HepG2 (cell line): ENCODE measurements at regions not wholly inside any gene's neighbourhood (a gene's known extent, or its start where the extent isn't known, plus 50 kb on each side); places are given as distances from the start of the nearest gene placed in this dataset.

Source experiments
- ATAC-seq: fragments of 200-7000 bp; cut with Tn5 transposase; 3 replicates; pipeline ENCODE4 v1.9.1; 2020; ENCODE audit warnings: mild to moderate bottlenecking, moderate library complexity
- BruUV-seq: library from RNA; stranded (reverse); fragments of 400-500 nt; replicated peaks from 2 replicates; lab custom pipeline; 2021; lab: Mats Ljungman, UMichigan
- CTCF ChIA-PET: fragments of 300-600 bp; formaldehyde crosslinking; extraction: SDS; loops from one replicate; lab custom pipeline; 2021; ENCODE audit warnings: low total read pairs, inconsistent platforms, low intra/inter-chr PET ratio; lab: Yijun Ruan, JAX
- POLR2A ChIA-PET: fragments of 350-600 bp; sonication (Branson Sonifier 250); formaldehyde crosslinking; loops from one replicate; lab custom pipeline; 2020; ENCODE audit warnings: antibody characterized with exemption, inconsistent platforms; lab: Yijun Ruan, JAX
- DNase-seq: peaks from one replicate; pipeline ENCODE4 v3.0.0-alpha.2; 2015; ENCODE audit warnings: low spot score
- FAIRE-seq: peaks from 3 replicates; lab custom pipeline; 2011; peaks lifted over from hg19 to GRCh38; lab: Jason Lieb, UNC
- H2AFZ ChIP-seq: one replicate; pipeline ENCODE4 v1.6.1; 2011; ENCODE audit warnings: low read length, inconsistent platforms
- H3K27ac ChIP-seq: fragments of 300-600 bp; 3 replicates; pipeline ENCODE4 v1.8.0; 2011; ENCODE audit warnings: mixed run types, mild to moderate bottlenecking, mixed read lengths, low read length, inconsistent platforms; ENCODE audit not compliant: insufficient read depth; ENCODE audit errors: extremely low read length
- H3K27me3 ChIP-seq, 2 experiments: fragments of 200-600 bp in 1 of 2; 2 replicates in 1 of 2; 3 replicates in 1 of 2; pipeline versions ENCODE4 v1.6.0 to v1.8.0; 2011; ENCODE audit warnings: low read length in 2 of 2, mild to moderate bottlenecking in 2 of 2, moderate library complexity in 2 of 2, inconsistent platforms in 1 of 2; ENCODE audit not compliant: insufficient read depth in 2 of 2, control insufficient read depth in 1 of 2
- H3K36me3 ChIP-seq, 2 experiments: fragments of 200-600 bp in 1 of 2; replicated peaks in 1 of 2; 2 replicates in 1 of 2; 3 replicates in 1 of 2; pipeline versions ENCODE4 v1.5.1 to v1.8.0; 2011; ENCODE audit warnings: low read length in 2 of 2, inconsistent platforms in 1 of 2; ENCODE audit not compliant: insufficient read depth in 2 of 2, control insufficient read depth in 1 of 2
- H3K4me1 ChIP-seq: 2 replicates; pipeline ENCODE4 v1.5.1; 2012; ENCODE audit warnings: low read length, inconsistent platforms; ENCODE audit not compliant: insufficient read depth
- H3K4me2 ChIP-seq: 2 replicates; pipeline ENCODE4 v1.6.0; 2011; ENCODE audit warnings: low read depth, low read length, inconsistent platforms
- H3K4me3 ChIP-seq, 3 experiments: fragments of 200-600 bp in 1 of 3; sonication (generic), shearing (Covaris generic) in 1 of 3; replicated peaks in 1 of 3; 2 replicates each; pipeline ENCODE4 v1.5.1; 2011 to 2016; ENCODE audit warnings: low read length in 3 of 3, inconsistent platforms in 2 of 3, low read depth in 2 of 3, mild to moderate bottlenecking in 2 of 3, control low read depth in 1 of 3, mixed read lengths in 1 of 3; ENCODE audit not compliant: insufficient read depth in 1 of 3
- H3K79me2 ChIP-seq: one replicate; pipeline ENCODE4 v1.6.1; 2011; ENCODE audit warnings: low read length, inconsistent platforms; ENCODE audit not compliant: insufficient read depth
- H3K9ac ChIP-seq: 2 replicates; pipeline ENCODE4 v1.6.0; 2011; ENCODE audit warnings: mild to moderate bottlenecking, low read depth, low read length, inconsistent platforms; ENCODE audit not compliant: insufficient read depth
- H3K9me3 ChIP-seq: 2 replicates; pipeline ENCODE4 v1.5.1; 2012; ENCODE audit warnings: mild to moderate bottlenecking, low read length
- H4K20me1 ChIP-seq: 2 replicates; pipeline ENCODE4 v1.6.0; 2011; ENCODE audit warnings: inconsistent platforms, mild to moderate bottlenecking, low read length, moderate library complexity; ENCODE audit not compliant: insufficient read depth
- GMEB1 ChIP-seq: sonication (generic); formaldehyde crosslinking; IDR thresholded peaks from 2 replicates; pipeline ENCODE4 v1.5.1; 2020; ENCODE audit warnings: missing genetic modification reagents, mild to moderate bottlenecking, borderline replicate concordance
- HOXA3 ChIP-seq: sonication (generic); formaldehyde crosslinking; IDR thresholded peaks from 2 replicates; pipeline ENCODE4 v1.5.0; 2020; ENCODE audit warnings: missing genetic modification reagents
- IRF1 ChIP-seq: sonication (generic); formaldehyde crosslinking; IDR thresholded peaks from 2 replicates; pipeline ENCODE4 v1.4.0; 2020; ENCODE audit warnings: low read depth, mild to moderate bottlenecking, missing genetic modification reagents
- NCOR1 ChIP-seq: fragments of 200-600 bp; sonication (generic); IDR thresholded peaks from 2 replicates; pipeline ENCODE4 v1.7.0; 2017; ENCODE audit warnings: antibody characterized with exemption, low read length, borderline replicate concordance
- PREB ChIP-seq: sonication (generic); formaldehyde crosslinking; IDR thresholded peaks from 2 replicates; pipeline ENCODE4 v1.4.0; 2020; ENCODE audit warnings: missing genetic modification reagents
- SOX6 ChIP-seq, 2 experiments: fragments of 450-650 bp in 1 of 2; sonication (generic) in 1 of 2; formaldehyde crosslinking in 1 of 2; IDR thresholded peaks; 2 replicates each; pipeline versions ENCODE4 v1.4.0 to v1.6.1; 2017 to 2020; ENCODE audit warnings: antibody characterized with exemption in 1 of 2, mild to moderate bottlenecking in 1 of 2, missing genetic modification reagents in 1 of 2
- TAF1 ChIP-seq: sonication (generic); formaldehyde crosslinking; IDR thresholded peaks from 2 replicates; pipeline ENCODE4 v1.4.0; 2020; ENCODE audit warnings: missing genetic modification reagents
- TARDBP ChIP-seq: sonication (generic); formaldehyde crosslinking; IDR thresholded peaks from 2 replicates; pipeline ENCODE4 v1.8.0; 2022; ENCODE audit warnings: mild to moderate bottlenecking, missing genetic modification reagents
- TBP ChIP-seq: sonication (generic); formaldehyde crosslinking; IDR thresholded peaks from 2 replicates; pipeline ENCODE4 v1.5.0; 2020; ENCODE audit warnings: missing genetic modification reagents
- ZFX ChIP-seq: sonication (generic); formaldehyde crosslinking; IDR thresholded peaks from 2 replicates; pipeline ENCODE4 v1.4.0; 2020; ENCODE audit warnings: mild to moderate bottlenecking, low read depth, missing genetic modification reagents, moderate library complexity
- ZKSCAN1 ChIP-seq: fragments of 150-350 bp; IDR thresholded peaks from 2 replicates; pipeline ENCODE4 v1.6.1; 2014; ENCODE audit warnings: low read length
- ZNF101 ChIP-seq: sonication (generic); formaldehyde crosslinking; IDR thresholded peaks from 2 replicates; pipeline ENCODE4 v1.4.0; 2020; ENCODE audit warnings: mild to moderate bottlenecking, low read depth, missing genetic modification reagents, borderline replicate concordance
- ZNF224 ChIP-seq: sonication (generic); formaldehyde crosslinking; IDR thresholded peaks from 2 replicates; pipeline ENCODE4 v1.5.0; 2020; ENCODE audit warnings: mild to moderate bottlenecking, missing genetic modification reagents
- ZNF234 ChIP-seq: sonication (generic); formaldehyde crosslinking; conservative IDR thresholded peaks from 2 replicates; pipeline ENCODE4 v1.5.1; 2020; ENCODE audit warnings: mild to moderate bottlenecking, missing genetic modification reagents
- ZNF383 ChIP-seq: sonication (generic); formaldehyde crosslinking; IDR thresholded peaks from 2 replicates; pipeline ENCODE4 v1.4.0; 2020; ENCODE audit warnings: missing genetic modification reagents, mild to moderate bottlenecking, borderline replicate concordance
- ZNF776 ChIP-seq: sonication (generic); formaldehyde crosslinking; IDR thresholded peaks from 2 replicates; pipeline ENCODE4 v1.4.0; 2020; ENCODE audit warnings: mild to moderate bottlenecking, missing genetic modification reagents
- WGBS: methylation state at CpG from one replicate; pipeline ENCODE4 v1.1.6; 2017; ENCODE audit warnings: low lambda C conversion rate; 5-methylcytosine and 5-hydroxymethylcytosine counted together
- in situ Hi-C: cut with HindIII; loops from 2 replicates; pipeline ENCODE4 v1.10.0; 2017; ENCODE audit warnings: low pct_unique_long_range_greater_than_20kb; ENCODE audit not compliant: extremely low pct_ligation_motif_present
- intact Hi-C: fragments of 100-400 bp; cut with micrococcal nuclease; formaldehyde crosslinking; loops from one replicate; pipeline ENCODE4 v1.10.0; 2022; ENCODE audit not compliant: unreplicated experiment

GRCh38 chr9:74096420-74096819 lies 400.7 kb upstream of the RORB start:
- Histone ChIP-seq H3K36me3 (no peaks in the 10 kb centered on the region), H3K4me3 (no peak overlapping the region), H3K4me2 (no peak overlapping the region), H3K27me3 (no peaks in the 10 kb centered on the region), H2AFZ (no peak overlapping the region), H3K4me1 (no peaks in the 10 kb centered on the region), H3K9me3 (no peaks in the 10 kb centered on the region), H3K79me2 (no peaks in the 10 kb centered on the region), H3K9ac (no peak overlapping the region), H3K27ac (no peak overlapping the region), H4K20me1 (no peaks in the 10 kb centered on the region)
- DNase-seq (no peak), ATAC-seq (no peak), FAIRE-seq (no peak)
- CTCF ChIA-PET, result no interaction called here
- POLR2A ChIA-PET, result no interaction called here
- intact Hi-C loops, result no loop called here
- BruUV-seq, result no TSS peak
- 22% methylated on average over 2 of the region's 2 CpGs for WGBS
- in situ Hi-C loops, result no loop called here
- TF ChIP-seq ZNF101, result no peak
- no peak for TF ChIP-seq TARDBP (CRISPR knock-in tag)
- TF ChIP-seq TBP (CRISPR knock-in tag), result no peak
- TF ChIP-seq NCOR1, result no peak
- TF ChIP-seq ZNF383 (CRISPR knock-in tag), result no peak
- no peak for TF ChIP-seq PREB (CRISPR knock-in tag)
- TF ChIP-seq ZNF234, result no peak
- no peak for TF ChIP-seq GMEB1
- no peak for TF ChIP-seq IRF1 (CRISPR knock-in tag)
- no peak for TF ChIP-seq ZKSCAN1
- TF ChIP-seq ZFX (CRISPR knock-in tag), result no peak
- TF ChIP-seq SOX6 (IDR thresholded peaks at IDR 0.05), result no peak
- no peak for TF ChIP-seq SOX6 (CRISPR knock-in tag; IDR thresholded peaks at IDR 0.05)
- no peak for TF ChIP-seq HOXA3
- no peak for TF ChIP-seq TAF1 (CRISPR knock-in tag)
- no peak for TF ChIP-seq ZNF224 (CRISPR knock-in tag)
- no peak for TF ChIP-seq ZNF776 (CRISPR knock-in tag)
